Pancreas (tissue), 10 donors: ENCODE measurements at regions not wholly inside any gene's neighbourhood (a gene's known extent, or its start where the extent isn't known, plus 50 kb on each side); places are given as distances from the start of the nearest gene placed in this dataset.

Experiments used
- ATAC-seq, 4 donors: fragments of 200-7000 bp; cut with Tn5 transposase; one replicate each; pipeline versions ENCODE4 v1.8.0 to v1.9.1; 2020; ENCODE audit warnings: mild to moderate bottlenecking in 4 of 4, moderate library complexity in 4 of 4
- DNase-seq, 6 donors: peaks; one replicate each; pipeline ENCODE4 v3.0.0-alpha.2; 2020
- FAIRE-seq: peaks from 2 replicates; lab custom pipeline; 2012; peaks lifted over from hg19 to GRCh38; lab: Jason Lieb, UNC
- H3K27ac ChIP-seq, 4 donors: fragments of 200-600 bp; sonication (generic); 1 replicate in 3 of 4; 2 replicates in 1 of 4; pipeline versions ENCODE4 v1.5.0 to v1.8.0; 2020
- H3K27me3 ChIP-seq, 4 donors: fragments of 200-600 bp; one replicate each; pipeline ENCODE4 v1.8.0; 2021
- H3K36me3 ChIP-seq, 3 donors: fragments of 200-600 bp; sonication (generic) in 1 of 3; one replicate each; pipeline versions ENCODE4 v1.5.0 to v1.8.0; 2020 to 2021
- H3K4me1 ChIP-seq, 3 donors: fragments of 200-600 bp; one replicate each; pipeline ENCODE4 v1.8.0; 2021
- H3K4me3 ChIP-seq, 4 donors: fragments of 200-600 bp; sonication (generic) in 2 of 4; one replicate each; pipeline versions ENCODE4 v1.5.0 to v1.8.0; 2020 to 2021
- H3K9me3 ChIP-seq, 4 donors: fragments of 200-600 bp; one replicate each; pipeline ENCODE4 v1.8.0; 2021
- WGBS, 2 donors: extraction: QIAGEN DNeasy Blood & Tissue Kit; methylation state at CpG; one replicate each; pipeline ENCODE4 v1.1.7; 2013; 5-methylcytosine and 5-hydroxymethylcytosine counted together
- intact Hi-C, 3 donors: fragments of 100-400 bp; cut with DNase I; formaldehyde crosslinking; loops; one replicate each; pipeline versions ENCODE4 v1.11.1 to v1.14.2; 2022
- TF ChIP-seq, protein P1 (sequence below), 4 donors: fragments of 200-600 bp; sonication (generic) in 3 of 4; IDR thresholded peaks; one replicate each; pipeline versions ENCODE4 v1.5.0 to v1.8.0; 2021; ENCODE audit warnings: antibody characterized with exemption in 4 of 4
- donor health status: healthy with polysubstance abuse.
- donor health status: DM: no; HTN: no; CAD: no; lungs with moderate emphysema.
- donor health status: DM: no; HTN: no; CAD: no.
- donor health status: control.
- donor health status: control.
- donor health status: Bipolar disorder and iron deficiency.
- donor health status: DM: yes; HTN: yes; CAD: no.
- donor health status: DM: no; HTN: no; CAD: no.
- donor health status: DM: no; HTN: no; CAD: no.
- donor health status: DM: yes; HTN: yes; CAD: no.

DNA sequence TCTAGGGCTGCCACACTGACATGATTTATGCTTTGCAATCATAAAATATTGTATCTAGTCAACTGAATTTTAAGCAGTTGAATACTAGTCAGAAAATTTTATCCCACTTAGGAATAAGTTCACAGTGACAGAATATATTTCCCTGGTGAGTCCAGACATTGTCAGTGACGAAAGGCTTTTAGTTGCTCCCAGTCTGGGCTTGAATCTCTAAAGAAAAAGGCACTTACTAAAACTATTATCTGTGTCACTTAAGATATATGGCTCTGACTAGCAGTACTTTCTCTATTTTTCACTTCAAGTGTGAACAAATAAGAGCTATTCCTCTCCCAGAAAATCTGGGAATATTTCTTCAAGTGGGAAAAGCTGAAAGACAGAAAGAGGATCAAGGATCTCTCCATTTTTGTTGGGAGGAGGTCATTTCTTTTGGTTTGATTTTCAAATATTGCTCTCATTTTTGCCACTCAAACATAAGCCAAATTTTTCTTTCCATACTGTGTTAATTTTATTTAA, 1262.3 kb upstream of the USP15 start:
- 42 to 70% methylated on average over 1 of the region's 1 CpG for WGBS, 2 donors
- H3K27ac ChIP-seq = no peak overlapping the region
- ATAC-seq = no peak
- no peak overlapping the region for H3K4me3 ChIP-seq
- no peaks in the 10 kb centered on the region for H3K27me3 ChIP-seq
- intact Hi-C loops = no loop called here
- no peaks in the 10 kb centered on the region for H3K4me1 ChIP-seq
- no peak for FAIRE-seq
- no peak for DNase-seq
- H3K36me3 ChIP-seq = no peaks in the 10 kb centered on the region
- no peaks in the 10 kb centered on the region for H3K9me3 ChIP-seq
- TF ChIP-seq, protein P1, sequence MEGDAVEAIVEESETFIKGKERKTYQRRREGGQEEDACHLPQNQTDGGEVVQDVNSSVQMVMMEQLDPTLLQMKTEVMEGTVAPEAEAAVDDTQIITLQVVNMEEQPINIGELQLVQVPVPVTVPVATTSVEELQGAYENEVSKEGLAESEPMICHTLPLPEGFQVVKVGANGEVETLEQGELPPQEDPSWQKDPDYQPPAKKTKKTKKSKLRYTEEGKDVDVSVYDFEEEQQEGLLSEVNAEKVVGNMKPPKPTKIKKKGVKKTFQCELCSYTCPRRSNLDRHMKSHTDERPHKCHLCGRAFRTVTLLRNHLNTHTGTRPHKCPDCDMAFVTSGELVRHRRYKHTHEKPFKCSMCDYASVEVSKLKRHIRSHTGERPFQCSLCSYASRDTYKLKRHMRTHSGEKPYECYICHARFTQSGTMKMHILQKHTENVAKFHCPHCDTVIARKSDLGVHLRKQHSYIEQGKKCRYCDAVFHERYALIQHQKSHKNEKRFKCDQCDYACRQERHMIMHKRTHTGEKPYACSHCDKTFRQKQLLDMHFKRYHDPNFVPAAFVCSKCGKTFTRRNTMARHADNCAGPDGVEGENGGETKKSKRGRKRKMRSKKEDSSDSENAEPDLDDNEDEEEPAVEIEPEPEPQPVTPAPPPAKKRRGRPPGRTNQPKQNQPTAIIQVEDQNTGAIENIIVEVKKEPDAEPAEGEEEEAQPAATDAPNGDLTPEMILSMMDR (IDR thresholded peaks at IDR 0.05) = no peak

DNA sequence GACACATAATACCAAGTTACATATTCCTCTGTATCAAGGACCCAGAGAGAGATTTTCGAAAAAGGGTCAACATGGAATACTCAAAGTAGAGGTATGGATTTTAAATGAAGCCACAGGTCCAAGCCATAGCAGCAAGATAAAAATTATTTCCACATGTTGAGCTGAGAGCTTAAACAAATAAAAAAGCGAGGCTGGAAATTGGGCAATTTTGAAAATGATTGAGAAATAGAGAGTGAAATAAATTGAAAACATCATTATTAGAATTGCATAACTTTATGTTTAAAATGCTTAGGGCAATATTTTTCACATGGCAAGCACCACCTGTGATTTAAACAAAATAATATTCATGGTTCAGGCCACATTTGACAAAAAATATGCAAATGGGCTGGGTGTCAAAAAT, 1251.0 kb upstream of the USP15 start:
- Histone ChIP-seq H3K9me3 (no peaks in the 10 kb centered on the region), H3K4me3 (no peak overlapping the region), H3K27ac (no peak overlapping the region), H3K27me3 (no peaks in the 10 kb centered on the region), H3K36me3 (no peaks in the 10 kb centered on the region), H3K4me1 (no peaks in the 10 kb centered on the region)
- TF ChIP-seq, protein P1 (IDR thresholded peaks at IDR 0.05) = no peak
- no peak for ATAC-seq
- intact Hi-C loops = no loop called here
- 39 to 61% methylated on average over 2 of the region's 2 CpGs for WGBS, 2 donors
- no peak for DNase-seq
- no peak for FAIRE-seq

DNA sequence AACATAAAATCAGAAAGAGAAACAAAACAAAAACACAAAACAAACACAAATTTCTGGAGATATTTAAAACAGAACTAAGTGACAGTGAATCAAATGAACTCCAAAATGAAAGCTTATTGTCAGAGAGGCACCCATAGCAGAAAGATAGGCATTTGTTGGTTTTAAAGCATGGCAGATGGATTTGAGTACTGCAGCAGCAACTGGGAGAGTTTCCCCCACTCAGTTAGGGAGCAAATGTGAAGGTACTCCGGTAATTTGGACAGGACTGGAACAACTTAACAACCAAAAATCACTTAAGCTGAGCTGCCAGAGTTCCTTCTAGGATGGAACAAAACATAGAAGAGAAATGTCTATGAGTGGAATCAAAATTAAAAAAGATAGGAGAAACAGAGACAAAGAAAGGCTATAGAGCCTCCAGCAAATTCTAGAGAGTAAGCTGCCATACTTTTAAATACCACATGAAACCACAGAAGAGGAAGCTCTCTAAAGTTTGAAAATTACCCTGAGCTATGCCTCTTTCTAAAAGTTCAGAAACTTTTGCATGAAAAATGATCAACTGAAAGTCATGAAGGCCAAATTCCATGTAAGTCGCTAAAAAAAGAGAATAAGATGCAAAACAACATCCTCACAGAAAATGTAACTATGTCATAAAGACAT, 1248.3 kb upstream of the USP15 start:
- Histone ChIP-seq H3K9me3 (no peaks in the 10 kb centered on the region), H3K27ac (no peak overlapping the region), H3K27me3 (no peaks in the 10 kb centered on the region), H3K4me1 (no peaks in the 10 kb centered on the region), H3K36me3 (no peaks in the 10 kb centered on the region), H3K4me3 (no peak overlapping the region)
- FAIRE-seq (no peak), DNase-seq (no peak), ATAC-seq (no peak)
- TF ChIP-seq, protein P1 (IDR thresholded peaks at IDR 0.05) = no peak
- 57 to 63% methylated on average over 2 of the region's 2 CpGs for WGBS, 2 donors
- intact Hi-C loops = no loop called here

DNA sequence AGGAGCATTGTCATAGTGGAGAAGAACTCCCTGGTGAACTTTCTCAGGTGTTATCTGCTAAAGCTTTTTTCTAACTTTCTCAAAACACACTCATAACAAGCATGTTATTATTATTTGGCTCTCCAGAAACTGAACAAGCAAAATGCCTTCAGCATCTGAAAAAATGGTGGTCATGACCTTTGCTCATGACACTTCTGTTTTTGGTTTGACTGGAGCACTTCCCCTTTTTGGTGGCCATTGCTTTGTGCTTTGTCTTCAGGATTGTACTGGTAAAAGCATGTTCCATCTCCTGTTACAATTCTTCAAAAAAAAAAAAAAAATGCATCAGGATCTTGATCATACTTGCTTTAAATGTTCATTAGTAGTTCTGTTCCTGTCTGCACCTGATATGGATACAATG, 1241.6 kb upstream of the USP15 start:
- DNase-seq (no peak), ATAC-seq (no peak), FAIRE-seq (no peak)
- Histone ChIP-seq H3K27me3 (no peaks in the 10 kb centered on the region), H3K9me3 (no peaks in the 10 kb centered on the region), H3K36me3 (no peaks in the 10 kb centered on the region), H3K4me3 (no peak overlapping the region), H3K27ac (no peak overlapping the region), H3K4me1 (no peaks in the 10 kb centered on the region)
- intact Hi-C loops = no loop called here
- TF ChIP-seq, protein P1 (IDR thresholded peaks at IDR 0.05) = no peak

DNA sequence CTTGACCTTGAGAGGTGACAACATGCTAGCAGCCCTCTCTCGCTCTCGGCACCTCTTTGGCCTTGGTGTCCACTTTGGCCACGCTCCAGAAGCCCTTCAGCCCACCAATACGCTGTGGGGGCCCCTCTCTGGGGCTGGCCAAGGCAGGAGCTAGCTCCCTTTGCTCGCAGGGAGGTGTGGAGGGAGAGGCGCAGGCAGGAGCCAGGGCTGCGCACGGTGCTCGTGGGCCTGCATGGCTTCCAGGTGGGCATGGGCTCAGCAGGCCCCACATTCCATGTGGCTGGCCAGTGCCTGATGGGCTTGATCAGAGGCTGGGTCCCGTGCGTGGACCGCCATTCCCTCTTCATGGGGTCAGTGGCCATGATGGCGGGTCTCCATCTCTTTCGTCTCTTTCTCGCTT, 1237.0 kb upstream of the USP15 start:
- WGBS, 2 donors = 71 to 81% methylated on average over 15 of the region's 15 CpGs
- Histone ChIP-seq H3K36me3 (no peaks in the 10 kb centered on the region), H3K27ac (no peak overlapping the region), H3K27me3 (no peaks in the 10 kb centered on the region), H3K4me3 (no peak overlapping the region), H3K4me1 (no peaks in the 10 kb centered on the region), H3K9me3 (no peaks in the 10 kb centered on the region)
- TF ChIP-seq, protein P1 (IDR thresholded peaks at IDR 0.05) = no peak
- intact Hi-C loops = no loop called here
- FAIRE-seq (no peak), DNase-seq (peak in 3 of 6 donors; percentile 21 to 47 (median 46)), ATAC-seq (no peak)
